MM.1S (cell line): ENCODE measurements at regions not wholly inside any gene's neighbourhood (a gene's known extent, or its start where the extent isn't known, plus 50 kb on each side); places are given as distances from the start of the nearest gene placed in this dataset.
A peak's percentile ranks its signal among the peaks of the same experiment; 100 is the strongest.

Source experiments
- DNase-seq: peaks from one replicate; pipeline ENCODE4 v3.0.0-alpha.2; 2015
- H2AFZ ChIP-seq: fragments of 300-600 bp; sonication (generic); 2 replicates; pipeline ENCODE4 v1.6.0; 2016; ENCODE audit warnings: antibody characterized with exemption, low read length
- H3F3A ChIP-seq: fragments of 300-600 bp; sonication (generic); 2 replicates; pipeline ENCODE4 v1.6.1; 2016; ENCODE audit warnings: mild to moderate bottlenecking, antibody characterized with exemption, low read length, moderate library complexity, mixed read lengths; ENCODE audit not compliant: insufficient read depth
- H3K27ac ChIP-seq: fragments of 300-600 bp; sonication (generic); 2 replicates; pipeline ENCODE4 v1.5.1; 2016; ENCODE audit warnings: mild to moderate bottlenecking, low read length
- H3K27me3 ChIP-seq: fragments of 300-600 bp; sonication (generic); replicated peaks from 2 replicates; pipeline ENCODE4 v1.6.0; 2016; ENCODE audit warnings: low read length; ENCODE audit not compliant: insufficient read depth
- H3K36me3 ChIP-seq: fragments of 300-600 bp; sonication (generic); replicated peaks from 2 replicates; pipeline ENCODE4 v1.6.1; 2016; ENCODE audit warnings: mild to moderate bottlenecking, low read length, mixed read lengths; ENCODE audit not compliant: insufficient read depth
- H3K4me1 ChIP-seq: fragments of 300-600 bp; sonication (generic); 2 replicates; pipeline ENCODE4 v1.6.1; 2016; ENCODE audit warnings: low read length, mixed read lengths
- H3K4me2 ChIP-seq: fragments of 300-600 bp; sonication (generic); 2 replicates; pipeline ENCODE4 v1.6.0; 2016; ENCODE audit warnings: low read depth, low read length
- H3K4me3 ChIP-seq: fragments of 300-600 bp; sonication (generic); 2 replicates; pipeline ENCODE4 v1.5.1; 2016; ENCODE audit warnings: low read length, mixed read lengths
- H3K79me2 ChIP-seq: fragments of 300-600 bp; sonication (generic); 2 replicates; pipeline ENCODE4 v1.6.1; 2016; ENCODE audit warnings: mixed run types, low read length, mixed read lengths
- H3K9ac ChIP-seq: fragments of 300-600 bp; sonication (generic); 2 replicates; pipeline ENCODE4 v1.6.1; 2016; ENCODE audit warnings: low read length, mixed read lengths
- H3K9me2 ChIP-seq: fragments of 300-600 bp; sonication (generic); replicated peaks from 2 replicates; pipeline ENCODE4 v1.6.1; 2016; ENCODE audit warnings: mild to moderate bottlenecking, low read length, mixed read lengths; ENCODE audit not compliant: insufficient read depth
- H3K9me3 ChIP-seq: fragments of 300-600 bp; sonication (generic); replicated peaks from 2 replicates; pipeline ENCODE4 v1.6.1; 2016; ENCODE audit warnings: mild to moderate bottlenecking, low read length, mixed read lengths; ENCODE audit not compliant: insufficient read depth
- H4K20me1 ChIP-seq: fragments of 300-600 bp; sonication (generic); 2 replicates; pipeline ENCODE4 v1.6.1; 2016; ENCODE audit warnings: mild to moderate bottlenecking, low read length, moderate library complexity, mixed read lengths; ENCODE audit not compliant: insufficient read depth
- CTCF ChIP-seq: fragments of 300-600 bp; sonication (generic); IDR thresholded peaks from 2 replicates; pipeline ENCODE4 v1.5.1; 2016; ENCODE audit warnings: antibody characterized with exemption, low read length, mixed read lengths
- EZH2 ChIP-seq: fragments of 300-600 bp; sonication (generic); optimal IDR thresholded peaks from 2 replicates; pipeline ENCODE3; 2017; ENCODE audit warnings: low read depth, mild to moderate bottlenecking, antibody characterized with exemption, low read length, mixed read lengths
- EZH2phosphoT487 ChIP-seq: fragments of 300-600 bp; sonication (generic); IDR thresholded peaks from 2 replicates; pipeline ENCODE4 v1.6.1; 2018; ENCODE audit warnings: antibody characterized with exemption, low read length

- H3K27ac ChIP-seq: no peak overlapping the region
- no peaks in the 10 kb centered on the region for H3K79me2 ChIP-seq
- no peaks in the 10 kb centered on the region for H3K36me3 ChIP-seq
- no peak overlapping the region for H3K9ac ChIP-seq
- DNase-seq: no peak
- H3K4me2 ChIP-seq: no peak overlapping the region
- no peak overlapping the region for H3K4me3 ChIP-seq
- no peak overlapping the region for H2AFZ ChIP-seq
- TF ChIP-seq EZH2 (no peak), CTCF (no peak), EZH2phosphoT487 (no peak)
- H3K4me1 ChIP-seq: no peaks in the 10 kb centered on the region
- no peaks in the 10 kb centered on the region for H3K9me3 ChIP-seq
- H4K20me1 ChIP-seq: no peaks in the 10 kb centered on the region
- no peaks in the 10 kb centered on the region for H3F3A ChIP-seq
- H3K9me2 ChIP-seq: no peaks in the 10 kb centered on the region
- H3K27me3 ChIP-seq: no peaks in the 10 kb centered on the region
These were observed 117.9 kb upstream of the GPR12 start for GRCh38 chr13:26878438-26878837.

- Histone ChIP-seq H3K9me2 (no peaks in the 10 kb centered on the region), H3K4me2 (no peak overlapping the region), H4K20me1 (no peaks in the 10 kb centered on the region), H2AFZ (no peak overlapping the region), H3K27me3 (no peaks in the 10 kb centered on the region), H3K4me3 (no peak overlapping the region), H3K79me2 (no peaks in the 10 kb centered on the region), H3K9ac (no peak overlapping the region), H3K36me3 (no peaks in the 10 kb centered on the region), H3K4me1 (no peaks in the 10 kb centered on the region), H3F3A (no peaks in the 10 kb centered on the region), H3K9me3 (no peaks in the 10 kb centered on the region), H3K27ac (no peak overlapping the region)
- TF ChIP-seq EZH2 (no peak), CTCF (no peak), EZH2phosphoT487 (no peak)
- no peak for DNase-seq
These were observed 112.8 kb upstream of the GPR12 start for GRCh38 chr13:26873386-26873698.

GRCh38 chr13:26872525-26873385 lies 112.2 kb upstream of the GPR12 start:
- Histone ChIP-seq H3K27me3 (no peaks in the 10 kb centered on the region), H3K4me1 (no peaks in the 10 kb centered on the region), H3K79me2 (no peaks in the 10 kb centered on the region), H3K36me3 (no peaks in the 10 kb centered on the region), H4K20me1 (no peaks in the 10 kb centered on the region), H3K4me3 (no peak overlapping the region), H3K4me2 (no peak overlapping the region), H3K27ac (no peak overlapping the region), H3F3A (no peaks in the 10 kb centered on the region), H3K9ac (no peak overlapping the region), H2AFZ (no peak overlapping the region), H3K9me3 (no peaks in the 10 kb centered on the region), H3K9me2 (no peaks in the 10 kb centered on the region)
- peak; percentile 28 for DNase-seq
- TF ChIP-seq CTCF (peak; percentile 60), EZH2phosphoT487 (no peak)
